Liver (tissue), 3 donors: ENCODE measurements at regions not wholly inside any gene's neighbourhood (a gene's known extent, or its start where the extent isn't known, plus 50 kb on each side); places are given as distances from the start of the nearest gene placed in this dataset.

Experiments used
- CTCF ChIP-seq: fragments of 150-350 bp; IDR thresholded peaks from 2 replicates; pipeline ENCODE4 v1.5.1; 2017; ENCODE audit warnings: improper control_type of control experiment, low read depth, low read length; ENCODE audit not compliant: missing input control
- FOXA1 ChIP-seq: IDR thresholded peaks from 2 replicates; pipeline ENCODE4 v1.6.1; 2016; ENCODE audit warnings: antibody characterized with exemption
- FOXA2 ChIP-seq: IDR thresholded peaks from 2 replicates; pipeline ENCODE4 v1.6.1; 2016; ENCODE audit warnings: antibody characterized with exemption
- GABPA ChIP-seq, 2 donors: IDR thresholded peaks in 1 of 2; conservative IDR thresholded peaks in 1 of 2; 2 replicates each; pipeline ENCODE4 v1.6.1; 2016; ENCODE audit warnings: antibody characterized with exemption in 2 of 2, mild to moderate bottlenecking in 1 of 2, moderate library complexity in 1 of 2
- JUND ChIP-seq, 2 donors: IDR thresholded peaks; 2 replicates each; pipeline ENCODE4 v1.6.1; 2016; ENCODE audit warnings: antibody characterized with exemption in 2 of 2
- MAX ChIP-seq: IDR thresholded peaks from 2 replicates; pipeline ENCODE4 v1.6.1; 2016; ENCODE audit warnings: antibody characterized with exemption
- NR2F2 ChIP-seq: IDR thresholded peaks from 2 replicates; pipeline ENCODE4 v1.6.1; 2016; ENCODE audit warnings: antibody characterized with exemption
- RAD21 ChIP-seq, 2 donors: IDR thresholded peaks; 2 replicates each; pipeline ENCODE4 v1.6.1; 2016; ENCODE audit warnings: antibody characterized with exemption in 2 of 2, mild to moderate bottlenecking in 2 of 2
- REST ChIP-seq: IDR thresholded peaks from 2 replicates; pipeline ENCODE4 v1.6.1; 2016; ENCODE audit warnings: antibody characterized with exemption, mild to moderate bottlenecking
- TAF1 ChIP-seq: conservative IDR thresholded peaks from 2 replicates; pipeline ENCODE4 v1.6.1; 2016; ENCODE audit warnings: antibody characterized with exemption, mild to moderate bottlenecking
- YY1 ChIP-seq: IDR thresholded peaks from 2 replicates; pipeline ENCODE4 v1.6.1; 2016; ENCODE audit warnings: antibody characterized with exemption, mild to moderate bottlenecking
- ZBTB33 ChIP-seq: IDR thresholded peaks from 2 replicates; pipeline ENCODE4 v1.6.1; 2016; ENCODE audit warnings: antibody characterized with exemption
- donor health status: healthy.
- donor health status: healthy.

- TF ChIP-seq CTCF (no peak), MAX (no peak), JUND (IDR thresholded peaks at IDR 0.05) (no peak), REST (no peak), FOXA2 (no peak), RAD21 (IDR thresholded peaks at IDR 0.05) (no peak), YY1 (no peak), GABPA (IDR thresholded peaks at IDR 0.05 in 1 of 2, conservative IDR thresholded peaks at IDR 0.05 in 1 of 2) (no peak), TAF1 (no peak), NR2F2 (no peak), FOXA1 (no peak), ZBTB33 (no peak)
Observed at GRCh38 chr2:155840661-155841060, 491.9 kb downstream of the NR4A2 start.
